ENCODE measurements at regions not wholly inside any gene's neighbourhood (a gene's known extent, or its start where the extent isn't known, plus 50 kb on each side); places are given as distances from the start of the nearest gene placed in this dataset.

DNA sequence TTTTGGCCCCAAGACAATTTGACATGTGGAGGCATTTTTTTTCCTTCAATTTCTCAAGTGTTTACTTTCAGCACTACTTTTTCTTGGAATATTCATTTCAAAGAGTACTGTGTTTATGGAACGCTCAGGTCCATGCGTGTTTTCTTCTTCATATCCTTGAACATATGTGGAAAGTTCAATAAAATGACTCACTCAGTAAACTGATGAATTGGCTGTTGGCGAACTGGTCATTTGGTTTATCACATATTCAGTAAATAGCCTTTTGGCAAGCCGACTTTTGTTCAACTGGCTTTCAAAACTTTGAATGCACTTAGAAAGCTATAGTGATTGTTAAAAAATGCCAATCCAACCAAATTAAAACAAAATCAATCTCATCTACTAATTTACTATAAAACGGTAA lies 964.6 kb upstream of the SLC35B3 start (continued):
- TF ChIP-seq FOXP1 (IDR thresholded peaks at IDR 0.05): no peak
- peak; percentile 38 for TF ChIP-seq FOXP1 (CRISPR knock-in tag; IDR thresholded peaks at IDR 0.05)
- TF ChIP-seq, protein P1, sequence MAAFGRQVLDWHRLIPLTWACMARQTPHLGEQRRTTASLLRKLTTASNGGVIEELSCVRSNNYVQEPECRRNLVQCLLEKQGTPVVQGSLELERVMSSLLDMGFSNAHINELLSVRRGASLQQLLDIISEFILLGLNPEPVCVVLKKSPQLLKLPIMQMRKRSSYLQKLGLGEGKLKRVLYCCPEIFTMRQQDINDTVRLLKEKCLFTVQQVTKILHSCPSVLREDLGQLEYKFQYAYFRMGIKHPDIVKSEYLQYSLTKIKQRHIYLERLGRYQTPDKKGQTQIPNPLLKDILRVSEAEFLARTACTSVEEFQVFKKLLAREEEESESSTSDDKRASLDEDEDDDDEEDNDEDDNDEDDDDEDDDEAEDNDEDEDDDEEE (CRISPR knock-in tag; IDR thresholded peaks at IDR 0.05): no peak
- TF ChIP-seq ZNF780A (CRISPR knock-in tag; IDR thresholded peaks at IDR 0.05): no peak
- no peak for TF ChIP-seq NPAS2 (CRISPR knock-in tag; IDR thresholded peaks at IDR 0.05; ENCODE audit: borderline replicate concordance)
- TF ChIP-seq ZNF629 (CRISPR knock-in tag; conservative IDR thresholded peaks at IDR 0.05): no peak
- TF ChIP-seq, protein P2, sequence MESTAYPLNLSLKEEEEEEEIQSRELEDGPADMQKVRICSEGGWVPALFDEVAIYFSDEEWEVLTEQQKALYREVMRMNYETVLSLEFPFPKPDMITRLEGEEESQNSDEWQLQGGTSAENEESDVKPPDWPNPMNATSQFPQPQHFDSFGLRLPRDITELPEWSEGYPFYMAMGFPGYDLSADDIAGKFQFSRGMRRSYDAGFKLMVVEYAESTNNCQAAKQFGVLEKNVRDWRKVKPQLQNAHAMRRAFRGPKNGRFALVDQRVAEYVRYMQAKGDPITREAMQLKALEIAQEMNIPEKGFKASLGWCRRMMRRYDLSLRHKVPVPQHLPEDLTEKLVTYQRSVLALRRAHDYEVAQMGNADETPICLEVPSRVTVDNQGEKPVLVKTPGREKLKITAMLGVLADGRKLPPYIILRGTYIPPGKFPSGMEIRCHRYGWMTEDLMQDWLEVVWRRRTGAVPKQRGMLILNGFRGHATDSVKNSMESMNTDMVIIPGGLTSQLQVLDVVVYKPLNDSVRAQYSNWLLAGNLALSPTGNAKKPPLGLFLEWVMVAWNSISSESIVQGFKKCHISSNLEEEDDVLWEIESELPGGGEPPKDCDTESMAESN (CRISPR knock-in tag; conservative IDR thresholded peaks at IDR 0.05): no peak
- no peak for TF ChIP-seq ZNF713 (CRISPR knock-in tag; IDR thresholded peaks at IDR 0.05)
- TF ChIP-seq BCL6 (CRISPR knock-in tag; IDR thresholded peaks at IDR 0.05): peak; percentile 41; the same call in 1 of the 2 replicates
- no peak for TF ChIP-seq SCMH1 (CRISPR knock-in tag; IDR thresholded peaks at IDR 0.05; ENCODE audit: borderline replicate concordance)
- TF ChIP-seq, protein P3, sequence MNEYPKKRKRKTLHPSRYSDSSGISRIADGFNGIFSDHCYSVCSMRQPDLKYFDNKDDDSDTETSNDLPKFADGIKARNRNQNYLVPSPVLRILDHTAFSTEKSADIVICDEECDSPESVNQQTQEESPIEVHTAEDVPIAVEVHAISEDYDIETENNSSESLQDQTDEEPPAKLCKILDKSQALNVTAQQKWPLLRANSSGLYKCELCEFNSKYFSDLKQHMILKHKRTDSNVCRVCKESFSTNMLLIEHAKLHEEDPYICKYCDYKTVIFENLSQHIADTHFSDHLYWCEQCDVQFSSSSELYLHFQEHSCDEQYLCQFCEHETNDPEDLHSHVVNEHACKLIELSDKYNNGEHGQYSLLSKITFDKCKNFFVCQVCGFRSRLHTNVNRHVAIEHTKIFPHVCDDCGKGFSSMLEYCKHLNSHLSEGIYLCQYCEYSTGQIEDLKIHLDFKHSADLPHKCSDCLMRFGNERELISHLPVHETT (CRISPR knock-in tag; conservative IDR thresholded peaks at IDR 0.05): no peak
- no peak for TF ChIP-seq ZNF766 (CRISPR knock-in tag; IDR thresholded peaks at IDR 0.05; ENCODE audit: borderline replicate concordance)
- TF ChIP-seq, protein P4, sequence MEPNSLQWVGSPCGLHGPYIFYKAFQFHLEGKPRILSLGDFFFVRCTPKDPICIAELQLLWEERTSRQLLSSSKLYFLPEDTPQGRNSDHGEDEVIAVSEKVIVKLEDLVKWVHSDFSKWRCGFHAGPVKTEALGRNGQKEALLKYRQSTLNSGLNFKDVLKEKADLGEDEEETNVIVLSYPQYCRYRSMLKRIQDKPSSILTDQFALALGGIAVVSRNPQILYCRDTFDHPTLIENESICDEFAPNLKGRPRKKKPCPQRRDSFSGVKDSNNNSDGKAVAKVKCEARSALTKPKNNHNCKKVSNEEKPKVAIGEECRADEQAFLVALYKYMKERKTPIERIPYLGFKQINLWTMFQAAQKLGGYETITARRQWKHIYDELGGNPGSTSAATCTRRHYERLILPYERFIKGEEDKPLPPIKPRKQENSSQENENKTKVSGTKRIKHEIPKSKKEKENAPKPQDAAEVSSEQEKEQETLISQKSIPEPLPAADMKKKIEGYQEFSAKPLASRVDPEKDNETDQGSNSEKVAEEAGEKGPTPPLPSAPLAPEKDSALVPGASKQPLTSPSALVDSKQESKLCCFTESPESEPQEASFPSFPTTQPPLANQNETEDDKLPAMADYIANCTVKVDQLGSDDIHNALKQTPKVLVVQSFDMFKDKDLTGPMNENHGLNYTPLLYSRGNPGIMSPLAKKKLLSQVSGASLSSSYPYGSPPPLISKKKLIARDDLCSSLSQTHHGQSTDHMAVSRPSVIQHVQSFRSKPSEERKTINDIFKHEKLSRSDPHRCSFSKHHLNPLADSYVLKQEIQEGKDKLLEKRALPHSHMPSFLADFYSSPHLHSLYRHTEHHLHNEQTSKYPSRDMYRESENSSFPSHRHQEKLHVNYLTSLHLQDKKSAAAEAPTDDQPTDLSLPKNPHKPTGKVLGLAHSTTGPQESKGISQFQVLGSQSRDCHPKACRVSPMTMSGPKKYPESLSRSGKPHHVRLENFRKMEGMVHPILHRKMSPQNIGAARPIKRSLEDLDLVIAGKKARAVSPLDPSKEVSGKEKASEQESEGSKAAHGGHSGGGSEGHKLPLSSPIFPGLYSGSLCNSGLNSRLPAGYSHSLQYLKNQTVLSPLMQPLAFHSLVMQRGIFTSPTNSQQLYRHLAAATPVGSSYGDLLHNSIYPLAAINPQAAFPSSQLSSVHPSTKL (CRISPR knock-in tag; IDR thresholded peaks at IDR 0.05): peak; percentile 61
- no peak for TF ChIP-seq MIER2 (CRISPR knock-in tag; IDR thresholded peaks at IDR 0.05)
- TF ChIP-seq TBX2 (CRISPR knock-in tag; IDR thresholded peaks at IDR 0.05; ENCODE audit: borderline replicate concordance): no peak

All from HepG2 (cell line).